ENCODE measurements at regions not wholly inside any gene's neighbourhood (a gene's known extent, or its start where the extent isn't known, plus 50 kb on each side); places are given as distances from the start of the nearest gene placed in this dataset.

DNA sequence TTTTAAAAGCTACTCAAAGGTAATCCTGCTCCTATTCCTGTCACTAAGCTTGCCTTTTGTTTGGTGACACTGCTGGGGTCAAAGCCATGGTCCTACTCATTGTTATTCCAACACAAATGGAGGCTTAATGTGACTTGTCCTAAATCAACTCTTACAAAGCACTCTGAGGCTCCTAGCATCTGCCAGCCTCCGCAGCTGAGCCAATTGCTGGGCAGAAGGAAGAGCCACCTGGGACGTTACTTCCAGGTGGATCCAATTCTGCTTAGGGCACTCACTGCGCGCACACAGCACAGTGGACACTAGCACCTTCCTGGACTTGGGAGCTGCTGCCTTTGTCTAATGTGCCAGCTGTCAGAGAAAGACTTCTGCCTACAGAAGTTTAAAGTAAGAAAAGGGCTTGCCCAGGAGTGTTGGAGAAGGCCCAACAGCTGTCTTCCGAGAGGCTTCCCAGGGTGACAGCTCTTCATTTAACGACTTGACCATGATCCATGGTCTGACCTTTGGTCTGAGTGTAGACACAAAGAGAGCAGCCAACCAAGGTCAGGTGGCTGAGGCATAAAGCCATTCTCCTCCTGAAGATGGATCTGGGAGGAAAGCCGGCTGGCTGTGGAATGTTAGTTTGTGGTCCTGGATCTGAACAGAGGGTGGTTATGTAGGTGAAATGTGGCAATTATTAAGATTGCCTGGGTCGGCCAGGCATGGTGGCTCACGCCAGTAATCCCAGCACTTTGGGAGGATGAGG is 102.2 kb downstream of the AQP9 start:
- TF ChIP-seq, protein P1, sequence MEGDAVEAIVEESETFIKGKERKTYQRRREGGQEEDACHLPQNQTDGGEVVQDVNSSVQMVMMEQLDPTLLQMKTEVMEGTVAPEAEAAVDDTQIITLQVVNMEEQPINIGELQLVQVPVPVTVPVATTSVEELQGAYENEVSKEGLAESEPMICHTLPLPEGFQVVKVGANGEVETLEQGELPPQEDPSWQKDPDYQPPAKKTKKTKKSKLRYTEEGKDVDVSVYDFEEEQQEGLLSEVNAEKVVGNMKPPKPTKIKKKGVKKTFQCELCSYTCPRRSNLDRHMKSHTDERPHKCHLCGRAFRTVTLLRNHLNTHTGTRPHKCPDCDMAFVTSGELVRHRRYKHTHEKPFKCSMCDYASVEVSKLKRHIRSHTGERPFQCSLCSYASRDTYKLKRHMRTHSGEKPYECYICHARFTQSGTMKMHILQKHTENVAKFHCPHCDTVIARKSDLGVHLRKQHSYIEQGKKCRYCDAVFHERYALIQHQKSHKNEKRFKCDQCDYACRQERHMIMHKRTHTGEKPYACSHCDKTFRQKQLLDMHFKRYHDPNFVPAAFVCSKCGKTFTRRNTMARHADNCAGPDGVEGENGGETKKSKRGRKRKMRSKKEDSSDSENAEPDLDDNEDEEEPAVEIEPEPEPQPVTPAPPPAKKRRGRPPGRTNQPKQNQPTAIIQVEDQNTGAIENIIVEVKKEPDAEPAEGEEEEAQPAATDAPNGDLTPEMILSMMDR (IDR thresholded peaks at IDR 0.05): no peak
- TF ChIP-seq POLR2A (IDR thresholded peaks at IDR 0.05): no peak
